ENCODE measurements at regions not wholly inside any gene's neighbourhood (a gene's known extent, or its start where the extent isn't known, plus 50 kb on each side); places are given as distances from the start of the nearest gene placed in this dataset.

DNA sequence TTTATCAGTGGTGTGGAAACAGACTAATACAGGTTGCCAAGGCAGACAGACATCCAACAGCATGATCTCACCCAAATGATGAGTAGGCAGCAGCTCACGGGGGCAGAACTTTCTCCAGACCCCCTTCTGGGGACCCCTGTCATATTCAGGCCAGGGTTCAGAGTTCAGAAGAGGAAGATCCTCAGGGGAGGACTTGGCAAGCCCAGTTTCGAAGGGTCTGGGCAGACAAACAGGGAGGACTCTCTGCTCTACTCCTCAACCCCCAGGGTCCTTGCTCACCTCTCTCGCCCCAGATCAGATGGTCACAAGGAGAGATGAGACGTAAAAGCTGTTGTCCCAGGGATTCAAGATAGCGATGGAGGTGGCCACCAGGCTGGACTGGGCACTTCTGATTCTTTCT is 215.1 kb upstream of the MVB12B start:
- DNase-seq (ENCODE audit: low read depth in 1 of 2, low spot score in 1 of 2) = no peak
- no peak overlapping the region for H3K4me3 ChIP-seq (replicated peaks; ENCODE audit: insufficient read depth, low read length)
- TF ChIP-seq GABPA (IDR thresholded peaks at IDR 0.05; ENCODE audit: low read depth) = no peak
- TF ChIP-seq POLR2AphosphoS5 (IDR thresholded peaks at IDR 0.05; ENCODE audit: low read depth) = no peak
- no peak for TF ChIP-seq SPI1 (IDR thresholded peaks at IDR 0.05; ENCODE audit: borderline replicate concordance, low read depth)
- TF ChIP-seq REST (IDR thresholded peaks at IDR 0.05; ENCODE audit: insufficient replicate concordance, low read depth) = no peak
- H3K27me3 ChIP-seq (ENCODE audit: insufficient read depth, poor library complexity, severe bottlenecking) = no peaks in the 10 kb centered on the region
- H3K27ac ChIP-seq (replicated peaks) = no peak overlapping the region

- TF ChIP-seq GABPA (IDR thresholded peaks at IDR 0.05; ENCODE audit: low read depth) (no peak), SPI1 (IDR thresholded peaks at IDR 0.05; ENCODE audit: borderline replicate concordance, low read depth) (no peak), REST (IDR thresholded peaks at IDR 0.05; ENCODE audit: insufficient replicate concordance, low read depth) (no peak), POLR2AphosphoS5 (IDR thresholded peaks at IDR 0.05; ENCODE audit: low read depth) (no peak)
- TF ChIP-seq, protein P1, sequence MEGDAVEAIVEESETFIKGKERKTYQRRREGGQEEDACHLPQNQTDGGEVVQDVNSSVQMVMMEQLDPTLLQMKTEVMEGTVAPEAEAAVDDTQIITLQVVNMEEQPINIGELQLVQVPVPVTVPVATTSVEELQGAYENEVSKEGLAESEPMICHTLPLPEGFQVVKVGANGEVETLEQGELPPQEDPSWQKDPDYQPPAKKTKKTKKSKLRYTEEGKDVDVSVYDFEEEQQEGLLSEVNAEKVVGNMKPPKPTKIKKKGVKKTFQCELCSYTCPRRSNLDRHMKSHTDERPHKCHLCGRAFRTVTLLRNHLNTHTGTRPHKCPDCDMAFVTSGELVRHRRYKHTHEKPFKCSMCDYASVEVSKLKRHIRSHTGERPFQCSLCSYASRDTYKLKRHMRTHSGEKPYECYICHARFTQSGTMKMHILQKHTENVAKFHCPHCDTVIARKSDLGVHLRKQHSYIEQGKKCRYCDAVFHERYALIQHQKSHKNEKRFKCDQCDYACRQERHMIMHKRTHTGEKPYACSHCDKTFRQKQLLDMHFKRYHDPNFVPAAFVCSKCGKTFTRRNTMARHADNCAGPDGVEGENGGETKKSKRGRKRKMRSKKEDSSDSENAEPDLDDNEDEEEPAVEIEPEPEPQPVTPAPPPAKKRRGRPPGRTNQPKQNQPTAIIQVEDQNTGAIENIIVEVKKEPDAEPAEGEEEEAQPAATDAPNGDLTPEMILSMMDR (IDR thresholded peaks at IDR 0.05; ENCODE audit: insufficient read depth, low read length) = no peak
- no peak overlapping the region for H3K4me3 ChIP-seq (replicated peaks; ENCODE audit: insufficient read depth, low read length)
- H3K27me3 ChIP-seq (ENCODE audit: insufficient read depth, poor library complexity, severe bottlenecking) = no peaks in the 10 kb centered on the region
- H3K27ac ChIP-seq (replicated peaks) = no peak overlapping the region
- DNase-seq (ENCODE audit: low read depth in 1 of 2, low spot score in 1 of 2) = no peak
These were observed 214.4 kb upstream of the MVB12B start for GRCh38 chr9:126112135-126112720.

DNA sequence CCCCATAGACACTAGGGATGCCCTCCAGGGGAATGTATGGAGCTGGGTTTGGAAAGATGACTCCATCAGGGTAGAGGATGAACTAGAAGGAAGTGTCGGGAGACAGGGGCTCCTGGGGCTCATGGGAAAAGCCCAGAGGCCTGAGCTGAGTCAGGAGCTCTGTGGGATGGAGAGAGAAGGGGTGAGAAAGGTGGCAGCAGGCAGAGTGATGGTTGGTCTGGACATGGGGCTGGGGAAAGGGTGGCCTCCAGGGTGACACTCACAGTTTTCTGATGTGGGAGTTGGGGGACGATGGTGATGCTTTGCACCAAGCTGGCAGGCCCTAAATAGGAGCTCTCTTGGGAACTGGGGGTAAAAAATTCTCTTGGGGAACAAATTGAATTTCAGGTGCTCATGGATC is 213.5 kb upstream of the MVB12B start:
- Histone ChIP-seq H3K4me3 (replicated peaks; ENCODE audit: insufficient read depth, low read length) (no peak overlapping the region), H3K27ac (replicated peaks) (no peak overlapping the region), H3K27me3 (ENCODE audit: insufficient read depth, poor library complexity, severe bottlenecking) (no peaks in the 10 kb centered on the region)
- TF ChIP-seq GABPA (IDR thresholded peaks at IDR 0.05; ENCODE audit: low read depth) (no peak), SPI1 (IDR thresholded peaks at IDR 0.05; ENCODE audit: borderline replicate concordance, low read depth) (no peak), REST (IDR thresholded peaks at IDR 0.05; ENCODE audit: insufficient replicate concordance, low read depth) (no peak), POLR2AphosphoS5 (IDR thresholded peaks at IDR 0.05; ENCODE audit: low read depth) (no peak)
- TF ChIP-seq, protein P1 (IDR thresholded peaks at IDR 0.05; ENCODE audit: insufficient read depth, low read length) = no peak
- no peak for DNase-seq (ENCODE audit: low read depth in 1 of 2, low spot score in 1 of 2)

Measured in HL-60 (cell line).